ENCODE measurements at regions not wholly inside any gene's neighbourhood (a gene's known extent, or its start where the extent isn't known, plus 50 kb on each side); places are given as distances from the start of the nearest gene placed in this dataset.

- no peak overlapping the region for H3K4me3 ChIP-seq
- no peaks in the 10 kb centered on the region for H3K9me3 ChIP-seq
- no peaks in the 10 kb centered on the region for H3K36me3 ChIP-seq
- TF ChIP-seq CTCF (IDR thresholded peaks at IDR 0.05) (no peak), EP300 (IDR thresholded peaks at IDR 0.05) (no peak), POLR2AphosphoS5 (IDR thresholded peaks at IDR 0.05) (no peak), POLR2A (IDR thresholded peaks at IDR 0.05; ENCODE audit: low read depth) (no peak)
- 87% methylated on average over 3 of the region's 3 CpGs for WGBS
- no peak overlapping the region for H3K27ac ChIP-seq (replicated peaks in 1 of 4)
- H3K4me1 ChIP-seq = no peaks in the 10 kb centered on the region
- intact Hi-C loops (cut with DNase I) = no loop called here
- no peak for DNase-seq (ENCODE audit: extremely low spot score)
- no peaks in the 10 kb centered on the region for H3K27me3 ChIP-seq
Observed at GRCh38 chr15:53158995-53159394, 368.9 kb upstream of the ONECUT1 start.

GRCh38 chr15:53133255-53133850 lies 343.2 kb upstream of the ONECUT1 start:
- intact Hi-C loops (cut with DNase I) = no loop called here
- Histone ChIP-seq H3K27ac (replicated peaks in 1 of 4) (no peak overlapping the region), H3K9me3 (no peaks in the 10 kb centered on the region), H3K4me3 (no peak overlapping the region), H3K4me1 (no peaks in the 10 kb centered on the region), H3K27me3 (no peaks in the 10 kb centered on the region), H3K36me3 (no peaks in the 10 kb centered on the region)
- 51% methylated on average over 6 of the region's 6 CpGs for WGBS
- TF ChIP-seq POLR2A (IDR thresholded peaks at IDR 0.05; ENCODE audit: low read depth) = no peak
- TF ChIP-seq EP300 (IDR thresholded peaks at IDR 0.05) = no peak
- no peak for TF ChIP-seq POLR2AphosphoS5 (IDR thresholded peaks at IDR 0.05)
- TF ChIP-seq CTCF (IDR thresholded peaks at IDR 0.05) = no peak
- DNase-seq (ENCODE audit: extremely low spot score) = peak; percentile 70

- Histone ChIP-seq H3K27ac (replicated peaks in 1 of 4) (no peak overlapping the region), H3K4me3 (no peak overlapping the region), H3K36me3 (no peaks in the 10 kb centered on the region), H3K4me1 (no peaks in the 10 kb centered on the region), H3K27me3 (no peaks in the 10 kb centered on the region), H3K9me3 (no peaks in the 10 kb centered on the region)
- TF ChIP-seq POLR2AphosphoS5 (IDR thresholded peaks at IDR 0.05) (no peak), EP300 (IDR thresholded peaks at IDR 0.05) (no peak), POLR2A (IDR thresholded peaks at IDR 0.05; ENCODE audit: low read depth) (no peak), CTCF (IDR thresholded peaks at IDR 0.05) (no peak)
- intact Hi-C loops (cut with DNase I) = no loop called here
- DNase-seq (ENCODE audit: extremely low spot score) = peak; percentile 82
- 96% methylated on average over 3 of the region's 3 CpGs for WGBS
Observed at GRCh38 chr15:53130943-53131342, 340.8 kb upstream of the ONECUT1 start.

GRCh38 chr15:53129121-53129904 lies 339.2 kb upstream of the ONECUT1 start:
- no peaks in the 10 kb centered on the region for H3K4me1 ChIP-seq

More at GRCh38 chr15:53129121-53129904, 339.2 kb upstream of the ONECUT1 start:
- Histone ChIP-seq H3K4me3 (no peak overlapping the region), H3K27ac (replicated peaks in 1 of 4) (no peak overlapping the region), H3K27me3 (no peaks in the 10 kb centered on the region), H3K9me3 (no peaks in the 10 kb centered on the region), H3K36me3 (no peaks in the 10 kb centered on the region)
- peak; percentile 39 for DNase-seq (ENCODE audit: extremely low spot score)
- intact Hi-C loops (cut with DNase I) = no loop called here
- WGBS = 67% methylated on average over 11 of the region's 12 CpGs
- no peak for TF ChIP-seq EP300 (IDR thresholded peaks at IDR 0.05)
- no peak for TF ChIP-seq POLR2A (IDR thresholded peaks at IDR 0.05; ENCODE audit: low read depth)
- TF ChIP-seq POLR2AphosphoS5 (IDR thresholded peaks at IDR 0.05) = no peak
- TF ChIP-seq CTCF (IDR thresholded peaks at IDR 0.05) = no peak

Measured in esophagus muscularis mucosa (tissue), 4 donors.